Nephron (organoid): ENCODE measurements at regions not wholly inside any gene's neighbourhood (a gene's known extent, or its start where the extent isn't known, plus 50 kb on each side); places are given as distances from the start of the nearest gene placed in this dataset.

Experiments used
- H3K27ac Mint-ChIP-seq, 3 experiments: 2 replicates each; pipeline ENCODE4 v1.8.0; 2020; ENCODE audit warnings: mixed read lengths in 3 of 3, mild to moderate bottlenecking in 2 of 3, moderate library complexity in 1 of 3
- H3K27me3 Mint-ChIP-seq: 2 replicates; pipeline ENCODE4 v1.8.0; 2021; ENCODE audit warnings: low read depth, mild to moderate bottlenecking, moderate library complexity, mixed read lengths
- H3K36me3 Mint-ChIP-seq: 2 replicates; pipeline ENCODE4 v1.8.0; 2020; ENCODE audit warnings: low read depth, mixed read lengths
- H3K4me1 Mint-ChIP-seq: 2 replicates; pipeline ENCODE4 v1.8.0; 2020; ENCODE audit warnings: mixed read lengths
- H3K4me3 Mint-ChIP-seq, 3 experiments: 2 replicates each; pipeline ENCODE4 v1.8.0; 2020; ENCODE audit warnings: mild to moderate bottlenecking in 3 of 3, mixed read lengths in 3 of 3, moderate library complexity in 2 of 3
- H3K9me3 Mint-ChIP-seq: 2 replicates; pipeline ENCODE4 v1.8.0; 2020; ENCODE audit warnings: mixed read lengths
- TF ChIP-seq, protein P1 (sequence below), 3 experiments: fragments of 200-600 bp; sonication (generic); IDR thresholded peaks; one replicate each; pipeline ENCODE4 v1.5.0; 2021; ENCODE audit warnings: antibody characterized with exemption in 3 of 3; ENCODE audit not compliant: unreplicated experiment in 3 of 3

DNA sequence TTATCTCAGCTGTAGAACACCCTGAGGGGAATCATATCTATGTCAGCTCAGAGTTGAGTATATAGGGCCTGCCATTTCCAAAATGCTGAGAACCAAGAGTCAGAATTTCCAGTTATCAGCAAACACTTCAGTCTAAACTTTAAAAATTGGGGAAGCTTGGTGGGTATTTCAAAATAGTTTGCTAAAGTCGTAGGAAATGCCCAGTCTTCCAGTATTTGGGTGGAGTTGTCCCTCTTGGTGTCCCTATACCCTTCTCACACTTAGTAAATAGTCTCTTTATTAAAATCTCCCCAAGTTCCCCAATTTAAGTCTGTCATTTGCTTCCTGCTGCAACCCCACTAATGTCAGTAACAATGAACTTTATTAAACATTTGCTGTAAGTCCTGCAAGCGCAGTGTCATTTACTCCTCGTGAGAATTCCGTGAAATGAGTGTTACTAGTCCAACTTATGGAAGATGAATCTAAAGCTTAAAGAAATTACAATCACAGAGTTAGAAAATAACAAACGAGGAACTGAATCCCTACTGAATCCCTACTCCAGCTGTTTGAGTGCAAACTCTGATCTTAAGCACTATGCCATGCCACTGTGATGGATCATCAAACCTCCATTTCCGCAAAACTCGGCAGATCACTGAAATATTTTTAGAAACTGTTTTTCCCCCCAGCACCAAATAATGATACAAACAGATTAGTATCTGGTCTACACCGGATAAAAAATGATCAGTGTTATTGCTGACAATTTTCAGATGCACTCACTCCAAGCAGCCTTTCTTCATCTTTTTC, 341.7 kb upstream of the PROK2 start:
- TF ChIP-seq, protein P1, sequence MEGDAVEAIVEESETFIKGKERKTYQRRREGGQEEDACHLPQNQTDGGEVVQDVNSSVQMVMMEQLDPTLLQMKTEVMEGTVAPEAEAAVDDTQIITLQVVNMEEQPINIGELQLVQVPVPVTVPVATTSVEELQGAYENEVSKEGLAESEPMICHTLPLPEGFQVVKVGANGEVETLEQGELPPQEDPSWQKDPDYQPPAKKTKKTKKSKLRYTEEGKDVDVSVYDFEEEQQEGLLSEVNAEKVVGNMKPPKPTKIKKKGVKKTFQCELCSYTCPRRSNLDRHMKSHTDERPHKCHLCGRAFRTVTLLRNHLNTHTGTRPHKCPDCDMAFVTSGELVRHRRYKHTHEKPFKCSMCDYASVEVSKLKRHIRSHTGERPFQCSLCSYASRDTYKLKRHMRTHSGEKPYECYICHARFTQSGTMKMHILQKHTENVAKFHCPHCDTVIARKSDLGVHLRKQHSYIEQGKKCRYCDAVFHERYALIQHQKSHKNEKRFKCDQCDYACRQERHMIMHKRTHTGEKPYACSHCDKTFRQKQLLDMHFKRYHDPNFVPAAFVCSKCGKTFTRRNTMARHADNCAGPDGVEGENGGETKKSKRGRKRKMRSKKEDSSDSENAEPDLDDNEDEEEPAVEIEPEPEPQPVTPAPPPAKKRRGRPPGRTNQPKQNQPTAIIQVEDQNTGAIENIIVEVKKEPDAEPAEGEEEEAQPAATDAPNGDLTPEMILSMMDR (IDR thresholded peaks at IDR 0.05; ENCODE audit: unreplicated experiment in 3 of 3): no peak
- peaks cover 40% of the 10 kb centered on the region for H3K4me1 Mint-ChIP-seq
- H3K27ac Mint-ChIP-seq: no peak overlapping the region
- no peaks in the 10 kb centered on the region for H3K36me3 Mint-ChIP-seq
- no peak overlapping the region for H3K4me3 Mint-ChIP-seq
- H3K9me3 Mint-ChIP-seq: no peaks in the 10 kb centered on the region
- no peaks in the 10 kb centered on the region for H3K27me3 Mint-ChIP-seq

DNA sequence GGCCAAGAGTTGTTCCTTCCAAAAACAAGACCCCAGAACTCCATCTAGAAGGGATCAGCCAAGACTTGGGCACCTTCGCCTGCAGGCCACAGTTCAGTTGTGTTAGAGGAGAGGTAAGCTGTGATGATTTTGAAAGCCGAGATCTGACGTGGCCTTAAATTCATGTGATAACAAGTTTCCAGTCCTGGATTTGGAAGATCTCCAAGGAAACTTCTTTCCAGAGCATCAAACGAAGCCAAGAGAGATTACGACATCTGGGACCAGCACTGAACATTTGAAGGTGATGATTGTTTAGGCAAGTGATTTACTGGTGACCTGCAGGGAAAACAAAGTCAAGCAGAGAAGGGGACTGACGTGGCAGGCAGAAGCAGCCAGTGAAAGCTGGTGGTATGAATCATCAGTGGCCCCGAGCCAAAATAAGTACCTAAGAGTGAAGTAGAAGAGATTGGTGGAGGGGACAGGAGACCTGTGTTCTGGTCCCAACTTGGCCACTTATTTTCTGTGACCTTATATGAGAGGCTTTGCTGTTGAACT, 339.0 kb upstream of the PROK2 start:
- Mint-ChIP-seq H3K27ac (peak overlapping the region; percentile 8 to 86 (median 30)), H3K4me3 (no peak overlapping the region), H3K36me3 (no peaks in the 10 kb centered on the region), H3K9me3 (no peaks in the 10 kb centered on the region), H3K4me1 (peaks cover 25% of the 10 kb centered on the region), H3K27me3 (no peaks in the 10 kb centered on the region)
- TF ChIP-seq, protein P1 (IDR thresholded peaks at IDR 0.05; ENCODE audit: unreplicated experiment in 3 of 3): no peak

- Mint-ChIP-seq H3K27ac (no peak overlapping the region), H3K4me1 (peaks cover 9% of the 10 kb centered on the region), H3K27me3 (no peaks in the 10 kb centered on the region), H3K9me3 (no peaks in the 10 kb centered on the region), H3K4me3 (no peak overlapping the region), H3K36me3 (no peaks in the 10 kb centered on the region)
- TF ChIP-seq, protein P1 (IDR thresholded peaks at IDR 0.05; ENCODE audit: unreplicated experiment in 3 of 3): no peak
These were observed 336.1 kb upstream of the PROK2 start for GRCh38 chr3:72120806-72121778.

DNA sequence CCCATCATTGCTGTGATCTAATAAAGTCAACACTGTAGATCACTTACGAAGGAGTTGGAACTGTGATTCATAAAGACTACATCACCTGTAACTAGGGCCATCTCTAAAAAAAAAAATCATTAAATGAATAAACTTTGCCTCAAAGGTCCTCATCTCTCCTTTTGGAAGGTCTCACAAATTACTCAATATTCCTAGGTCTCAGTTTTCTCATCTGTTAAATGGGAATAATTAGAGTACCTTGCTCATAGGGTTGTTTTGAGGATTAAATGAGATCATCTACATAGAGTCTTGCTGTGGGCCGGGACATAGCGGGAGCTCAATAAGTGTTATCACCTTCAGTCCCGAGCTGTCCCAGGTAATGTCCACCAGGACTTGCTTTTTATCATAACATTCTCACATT, 335.1 kb upstream of the PROK2 start:
- Mint-ChIP-seq H3K27me3 (no peaks in the 10 kb centered on the region), H3K36me3 (no peaks in the 10 kb centered on the region), H3K4me3 (no peak overlapping the region), H3K9me3 (no peaks in the 10 kb centered on the region), H3K27ac (no peak overlapping the region), H3K4me1 (peaks cover 9% of the 10 kb centered on the region)
- TF ChIP-seq, protein P1 (IDR thresholded peaks at IDR 0.05; ENCODE audit: unreplicated experiment in 3 of 3): no peak

DNA sequence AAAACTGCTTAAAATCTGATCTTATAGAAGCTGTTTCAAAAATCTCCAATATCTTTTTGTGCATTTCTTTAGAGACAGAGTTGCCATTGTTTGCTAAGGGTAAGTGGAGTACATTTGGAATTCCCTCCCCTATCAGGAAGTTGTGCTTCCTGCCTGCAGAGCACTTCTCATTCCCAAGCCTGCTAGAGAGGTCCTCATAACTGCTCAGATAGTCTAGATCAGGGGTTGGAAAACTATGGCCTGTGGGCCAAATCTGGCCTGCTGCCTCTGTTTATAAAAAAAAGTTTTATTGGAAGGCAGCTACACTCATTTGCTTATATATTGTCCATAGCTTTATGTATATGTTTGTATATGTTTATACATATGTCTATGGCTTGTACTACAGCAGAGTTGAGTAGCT, 333.7 kb upstream of the PROK2 start:
- H3K9me3 Mint-ChIP-seq: no peaks in the 10 kb centered on the region

More for the DNA sequence above, 333.7 kb upstream of the PROK2 start:
- TF ChIP-seq, protein P1 (IDR thresholded peaks at IDR 0.05; ENCODE audit: unreplicated experiment in 3 of 3): no peak
- Mint-ChIP-seq H3K4me1 (peaks cover 6% of the 10 kb centered on the region), H3K36me3 (no peaks in the 10 kb centered on the region), H3K27ac (no peak overlapping the region), H3K27me3 (no peaks in the 10 kb centered on the region), H3K4me3 (no peak overlapping the region)
